ENCODE measurements at regions not wholly inside any gene's neighbourhood (a gene's known extent, or its start where the extent isn't known, plus 50 kb on each side); places are given as distances from the start of the nearest gene placed in this dataset.

DNA sequence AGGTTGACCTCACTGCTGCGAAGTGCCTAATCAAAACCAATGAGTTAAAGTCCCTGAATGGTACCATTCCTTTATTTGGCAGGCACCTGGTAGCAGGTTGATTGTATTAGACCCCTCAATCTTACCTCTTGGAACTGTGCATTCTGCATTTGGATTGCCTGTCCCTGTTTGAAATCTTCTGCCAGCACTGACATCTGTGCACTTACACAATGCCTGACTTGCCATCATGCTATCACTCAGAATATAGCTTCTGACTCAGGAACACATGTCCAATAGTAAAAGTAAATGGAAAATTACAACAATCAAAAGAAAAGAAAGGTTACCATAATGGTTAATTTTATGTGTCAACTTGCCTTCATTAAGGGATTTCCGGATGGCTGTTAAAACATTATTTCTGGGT, 366.0 kb upstream of the PDGFD start:
- DNase-seq (ENCODE audit: low spot score): no peak

- DNase-seq (ENCODE audit: low spot score): no peak
These were observed 365.3 kb upstream of the PDGFD start for GRCh38 chr11:104529213-104529612.

GRCh38 chr11:104526006-104526405, 362.1 kb upstream of the PDGFD start:
- no peak for DNase-seq (ENCODE audit: low spot score)

DNA sequence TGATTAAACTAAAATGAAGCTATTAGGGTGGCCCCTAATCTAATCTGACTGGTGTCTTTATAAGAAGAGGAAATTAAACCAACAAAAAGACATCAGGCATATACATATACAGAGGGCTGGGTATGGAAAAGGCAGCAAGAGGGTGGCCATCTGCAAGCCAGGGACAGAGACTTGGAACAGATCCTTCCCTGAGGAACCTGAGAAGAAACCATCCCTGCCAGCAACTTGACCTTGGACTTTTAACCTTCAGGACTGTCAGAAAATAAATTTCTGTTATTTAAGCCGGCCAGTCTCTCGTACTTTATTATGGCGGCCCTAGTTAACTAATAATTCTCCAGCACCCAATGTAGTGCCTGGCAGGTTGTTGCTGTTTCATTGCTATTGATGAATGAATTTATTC, 361.5 kb upstream of the PDGFD start:
- no peak for DNase-seq (ENCODE audit: low spot score)

DNA sequence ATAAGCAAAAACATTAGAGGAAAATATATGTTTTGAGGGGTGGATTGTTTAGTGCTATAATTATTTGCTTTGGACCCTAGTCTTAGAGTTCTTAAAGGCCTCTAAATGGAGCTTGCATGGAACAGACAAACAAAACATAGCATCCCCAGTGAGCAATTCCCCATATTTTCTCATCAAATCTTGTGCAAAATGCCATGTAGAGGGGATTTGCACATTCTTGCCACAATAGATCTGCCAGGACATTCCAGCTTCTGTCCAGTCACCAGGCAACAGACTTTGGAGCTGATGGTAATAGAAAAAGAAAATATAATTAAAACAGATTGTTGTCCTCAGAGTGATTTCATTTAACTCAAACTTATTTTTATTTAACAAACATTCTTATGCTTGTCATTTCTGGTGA, 360.3 kb upstream of the PDGFD start:
- DNase-seq (ENCODE audit: low spot score): no peak

DNA sequence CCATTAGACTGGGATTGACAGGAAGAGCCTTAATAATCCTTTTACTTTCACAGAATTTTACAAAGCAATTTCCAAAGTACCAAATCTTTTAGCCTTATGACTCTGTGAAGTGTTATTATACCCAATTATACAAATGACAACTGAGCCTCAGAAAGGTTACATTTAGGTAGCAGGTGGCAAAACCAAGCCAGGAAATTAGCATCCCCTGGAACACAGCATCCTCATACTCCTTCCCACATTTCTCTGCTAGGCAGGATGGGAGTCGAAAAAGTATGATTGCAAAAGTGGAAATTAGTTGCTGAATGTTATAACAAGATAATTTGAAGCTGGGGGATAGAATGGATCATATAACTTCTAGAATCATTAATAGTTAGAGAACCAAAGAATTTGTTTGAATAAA, 359.7 kb upstream of the PDGFD start:
- no peak for DNase-seq (ENCODE audit: low spot score)

GRCh38 chr11:104522650-104523049, 358.7 kb upstream of the PDGFD start:
- no peak for DNase-seq (ENCODE audit: low spot score)

- DNase-seq (ENCODE audit: low spot score): no peak
These were observed 358.2 kb upstream of the PDGFD start for GRCh38 chr11:104522123-104522522.

DNA sequence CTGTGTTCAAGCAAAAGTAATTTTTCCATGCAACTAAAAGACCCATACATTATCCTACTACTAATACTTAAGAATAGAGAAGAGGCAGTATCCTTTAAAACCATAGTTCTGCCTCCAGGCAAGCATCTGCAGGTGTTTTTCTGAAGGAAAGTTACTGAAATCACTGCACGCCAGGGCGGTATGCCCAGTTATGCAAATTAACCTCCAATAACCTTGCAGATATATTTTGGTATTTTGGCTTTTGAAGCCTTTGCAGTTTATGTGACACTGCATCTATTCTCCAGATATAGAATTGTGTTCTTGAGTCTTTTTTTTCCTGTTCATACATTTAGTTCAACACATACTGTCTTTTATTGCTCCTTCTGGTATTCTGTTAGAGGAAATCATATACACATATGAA, 346.2 kb upstream of the PDGFD start:
- no peak for DNase-seq (ENCODE audit: low spot score)

DNA sequence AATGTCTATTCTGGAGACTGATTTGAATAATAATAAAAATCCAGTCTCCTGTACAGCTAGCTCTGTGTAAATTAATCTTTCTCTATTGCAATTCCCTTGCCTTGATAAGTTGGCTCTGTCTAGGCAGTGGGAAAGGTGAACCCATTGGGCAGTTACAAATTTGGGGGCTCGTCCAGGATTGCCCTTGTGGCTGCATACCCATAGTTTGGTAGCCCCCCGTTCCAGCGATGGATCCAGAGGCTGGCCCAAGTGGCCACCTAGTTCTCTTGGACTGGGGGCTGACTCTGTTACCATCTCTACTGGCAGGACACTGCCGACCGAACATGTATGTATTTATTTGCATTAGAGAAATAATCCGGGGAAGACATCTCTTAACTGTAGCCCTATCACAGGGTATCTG, 326.2 kb upstream of the PDGFD start:
- DNase-seq (ENCODE audit: low spot score): no peak

DNA sequence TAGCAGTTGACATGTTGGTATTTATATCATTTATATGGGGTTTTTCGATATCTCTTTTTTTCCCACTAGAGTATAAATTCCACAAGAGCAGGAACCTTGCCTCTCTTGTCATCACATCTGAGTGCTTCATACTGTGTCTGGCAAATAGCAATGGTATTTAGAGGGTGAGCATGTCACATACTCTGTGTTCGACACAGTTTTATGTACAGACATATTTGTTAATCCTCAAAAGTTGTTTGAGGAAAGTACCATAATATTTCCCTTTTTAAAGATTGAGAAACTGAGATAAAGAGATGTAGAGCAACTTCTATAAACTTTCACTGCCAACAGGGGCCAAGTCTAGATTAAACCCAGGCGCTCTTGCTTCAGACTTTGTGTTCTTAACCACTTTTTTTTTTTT, 324.6 kb upstream of the PDGFD start:
- no peak for DNase-seq (ENCODE audit: low spot score)

- no peak for DNase-seq (ENCODE audit: low spot score)
These were observed 323.3 kb upstream of the PDGFD start for GRCh38 chr11:104487046-104487806.

DNA sequence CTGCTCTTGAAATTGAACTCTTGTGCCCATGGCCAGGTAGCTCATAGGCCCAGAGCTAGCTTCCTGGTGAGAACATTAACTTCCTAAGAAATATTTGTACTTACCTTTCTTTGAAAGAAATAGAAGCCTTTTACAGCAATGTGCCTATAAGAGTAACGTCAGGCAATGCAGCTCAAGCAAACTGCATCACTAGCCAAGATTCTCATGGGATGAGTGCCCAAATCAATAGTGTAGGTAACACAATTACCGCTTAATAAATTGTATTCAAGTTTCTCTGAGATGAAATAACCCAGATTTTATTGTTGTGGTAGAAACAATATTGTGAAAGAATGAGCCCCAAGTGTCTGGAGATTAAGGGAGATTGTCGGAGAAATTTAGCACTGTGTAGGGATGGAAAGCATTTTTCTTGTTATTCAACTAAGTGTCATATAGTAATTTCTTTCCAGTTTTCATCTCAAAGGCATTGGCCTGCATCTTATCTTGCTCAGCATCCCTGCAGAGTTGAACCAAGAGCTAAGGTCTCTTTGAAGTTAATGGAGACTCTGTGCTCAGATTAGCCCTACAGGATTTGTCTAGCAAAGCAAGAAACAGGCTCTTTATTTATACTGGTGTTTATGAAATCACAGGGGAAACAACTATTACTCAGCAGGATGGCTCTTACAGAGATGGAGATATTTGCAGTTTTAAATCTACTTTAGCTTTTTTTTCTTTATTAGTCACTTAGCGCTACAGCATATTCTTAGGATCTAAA, 321.0 kb upstream of the PDGFD start:
- DNase-seq (ENCODE audit: low spot score): no peak

DNA sequence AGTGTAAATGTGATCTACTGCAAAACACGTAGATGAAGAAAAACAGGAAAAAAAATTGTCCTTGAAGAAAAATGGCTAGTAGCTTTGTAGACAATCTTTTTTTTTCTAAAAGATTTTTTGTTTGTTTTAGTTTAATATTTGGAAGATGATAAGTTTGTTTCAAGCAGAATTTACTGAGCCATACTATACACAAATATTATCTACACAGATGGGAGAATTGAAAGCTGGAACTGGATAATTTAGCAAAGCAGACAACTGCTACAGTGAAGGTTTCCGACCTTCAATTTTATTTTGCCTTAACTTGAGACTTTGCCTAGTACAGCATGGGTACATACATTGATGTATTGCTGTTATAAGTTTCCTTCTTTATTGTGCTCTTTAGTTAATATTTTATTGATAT, 313.0 kb upstream of the PDGFD start:
- no peak for DNase-seq (ENCODE audit: low spot score)

DNA sequence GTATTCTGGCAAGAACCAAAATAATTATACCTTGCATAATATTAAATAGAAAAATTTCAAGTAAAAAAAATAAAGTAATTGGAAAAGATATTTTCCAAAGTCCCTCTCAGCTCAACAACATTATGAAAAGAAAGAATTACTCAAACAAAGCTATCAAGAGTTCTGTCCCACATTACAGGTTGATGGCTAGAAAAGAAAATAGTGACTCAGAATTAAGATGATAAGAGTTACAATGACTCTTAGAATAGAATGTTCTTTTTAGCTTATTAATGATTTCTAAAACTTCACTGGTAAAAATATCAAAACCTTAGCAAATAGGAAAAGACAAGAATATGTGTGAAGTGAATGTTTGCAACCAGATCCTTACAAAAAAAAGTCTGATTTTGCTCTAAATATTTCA, 312.5 kb upstream of the PDGFD start:
- no peak for DNase-seq (ENCODE audit: low spot score)

GRCh38 chr11:104467404-104467803, 303.5 kb upstream of the PDGFD start:
- no peak for DNase-seq (ENCODE audit: low spot score)

DNA sequence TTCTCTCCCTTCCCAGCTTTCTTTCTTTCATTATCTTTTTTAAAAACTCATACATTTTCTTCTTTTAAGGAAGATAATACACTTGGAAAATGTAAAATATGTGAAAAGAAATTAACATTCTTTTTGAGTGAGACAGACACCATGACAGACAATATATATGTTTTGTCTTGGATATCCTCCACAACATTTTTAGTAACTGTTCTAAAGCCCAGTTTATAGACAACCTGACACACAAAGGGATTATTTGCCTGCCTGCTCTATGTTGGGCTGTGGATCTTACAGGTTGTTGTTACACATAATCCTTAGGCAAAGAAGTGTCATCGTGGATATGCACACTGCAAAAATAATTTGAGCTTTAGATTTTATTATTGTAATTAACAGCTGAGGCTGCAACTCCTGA, 301.4 kb upstream of the PDGFD start:
- DNase-seq (ENCODE audit: low spot score): no peak

- no peak for DNase-seq (ENCODE audit: low spot score)
These were observed 300.7 kb upstream of the PDGFD start for GRCh38 chr11:104464691-104465090.

GRCh38 chr11:104462341-104462740, 298.4 kb upstream of the PDGFD start:
- no peak for DNase-seq (ENCODE audit: low spot score)

DNA sequence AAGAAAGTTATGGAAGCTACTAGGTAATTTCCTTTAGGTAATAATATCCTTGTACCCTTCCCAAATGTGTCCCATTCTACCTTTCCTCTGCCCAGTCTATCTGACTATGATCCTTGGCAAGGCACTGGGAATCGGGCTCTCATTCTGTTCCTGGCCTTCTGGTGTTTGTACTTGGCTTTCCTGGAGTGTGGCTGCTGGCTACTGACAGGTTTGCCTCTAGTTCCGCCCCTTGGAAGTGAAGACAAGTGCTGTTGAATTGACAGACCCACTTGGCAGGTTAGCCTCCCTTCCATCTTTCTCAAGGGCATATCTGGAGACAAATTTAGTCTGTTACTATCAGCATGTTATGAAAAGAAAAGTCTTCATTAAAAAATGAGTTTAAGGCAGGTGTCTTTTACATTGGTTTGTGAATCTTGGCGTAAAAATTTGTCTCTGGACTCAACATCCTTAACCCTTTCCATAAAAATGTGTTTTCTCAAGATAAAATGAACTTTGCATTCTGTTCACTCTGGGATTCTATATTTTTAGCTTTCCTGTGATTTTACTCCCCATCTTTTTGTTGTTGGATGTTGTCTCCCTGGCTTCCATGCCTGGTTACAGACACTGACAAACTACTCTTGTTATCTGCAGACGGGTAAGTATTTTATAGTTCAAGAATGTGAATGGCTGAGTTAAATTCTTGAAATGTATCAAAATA, 287.4 kb upstream of the PDGFD start:
- DNase-seq (ENCODE audit: low spot score): no peak

DNA sequence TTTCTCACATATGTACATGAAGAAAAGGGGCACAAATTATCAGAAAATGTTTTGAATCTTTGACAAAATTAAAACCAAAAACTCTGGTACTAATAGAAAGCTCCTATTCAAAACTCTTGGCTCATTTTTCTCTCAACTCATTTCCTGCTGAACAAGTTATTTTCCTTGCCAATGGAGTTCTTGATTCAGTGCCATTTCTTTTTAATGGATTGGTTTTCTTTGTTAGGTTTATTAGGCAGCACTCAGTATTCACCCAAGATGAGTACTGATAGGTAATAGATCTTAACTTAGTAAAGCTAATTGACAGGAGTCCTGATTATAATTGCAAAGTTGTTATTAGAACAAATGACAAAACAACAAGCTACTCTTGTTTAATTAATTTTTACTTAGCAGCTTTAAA, 279.4 kb upstream of the PDGFD start:
- no peak for DNase-seq (ENCODE audit: low spot score)

DNA sequence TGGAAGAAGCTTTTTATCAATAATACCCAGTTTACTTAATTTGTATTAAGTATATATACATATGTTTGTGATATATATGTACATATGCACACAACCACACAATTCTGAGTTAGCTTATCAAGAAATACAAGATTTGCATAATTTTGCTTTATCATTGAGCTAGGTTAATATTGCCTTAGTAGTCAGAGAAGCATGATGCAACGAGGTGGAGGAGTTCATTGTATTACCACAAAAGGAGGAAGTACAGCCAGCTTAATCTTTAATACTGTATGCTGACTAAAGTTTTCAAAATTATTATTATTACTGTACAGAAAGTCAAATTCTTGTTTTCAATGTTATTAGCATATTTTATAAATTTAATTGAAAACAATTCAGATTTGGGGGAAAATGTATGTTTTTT, 278.4 kb upstream of the PDGFD start:
- DNase-seq (ENCODE audit: low spot score): no peak

- DNase-seq (ENCODE audit: low spot score): no peak
These were observed 271.5 kb upstream of the PDGFD start for GRCh38 chr11:104435494-104435893.
